Rectal smooth muscle tissue (tissue), 1 donor: ENCODE measurements at regions not wholly inside any gene's neighbourhood (a gene's known extent, or its start where the extent isn't known, plus 50 kb on each side); places are given as distances from the start of the nearest gene placed in this dataset.

Experiments
- H3K27ac ChIP-seq: one replicate; pipeline ENCODE4 v1.7.0; 2013; ENCODE audit warnings: low read depth, low read length, inconsistent platforms
- H3K27me3 ChIP-seq: one replicate; pipeline ENCODE4 v1.7.0; 2013; ENCODE audit warnings: low read length; ENCODE audit not compliant: control insufficient read depth, insufficient read depth
- H3K36me3 ChIP-seq: one replicate; pipeline ENCODE4 v1.7.0; 2013; ENCODE audit warnings: low read length; ENCODE audit not compliant: control insufficient read depth, insufficient read depth
- H3K4me1 ChIP-seq: one replicate; pipeline ENCODE4 v1.7.0; 2013; ENCODE audit warnings: low read length; ENCODE audit not compliant: control insufficient read depth, insufficient read depth
- H3K4me3 ChIP-seq: one replicate; pipeline ENCODE4 v1.7.0; 2013; ENCODE audit warnings: low read length
- H3K9ac ChIP-seq: one replicate; pipeline ENCODE4 v1.7.0; 2013; ENCODE audit warnings: low read length

DNA sequence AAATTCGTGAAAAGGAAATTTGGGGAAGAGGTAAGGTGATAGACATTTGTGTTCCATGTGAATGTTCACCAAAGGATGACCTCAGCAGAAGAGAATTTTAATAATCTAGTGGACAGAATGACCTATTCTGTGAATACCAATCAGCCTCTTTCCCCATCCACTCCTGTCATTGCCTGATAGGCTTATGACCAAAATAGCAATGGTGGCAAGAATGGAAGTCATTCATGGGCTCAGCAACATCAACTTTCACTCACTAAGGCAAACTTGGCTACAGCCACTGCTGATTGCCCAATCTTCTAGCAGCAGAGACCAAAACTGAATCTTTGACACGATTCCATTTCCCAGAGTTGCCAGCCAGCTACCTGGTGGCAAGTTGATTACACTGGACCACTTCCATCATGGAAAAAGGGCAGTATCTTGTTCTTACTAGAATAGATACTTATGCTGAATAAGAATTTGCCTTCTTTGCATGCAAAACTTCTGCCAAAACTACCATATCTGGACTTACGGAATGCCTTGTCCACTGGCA lies 348.7 kb upstream of the PBX1 start:
- no peaks in the 10 kb centered on the region for H3K36me3 ChIP-seq
- H3K9ac ChIP-seq = no peak overlapping the region

DNA sequence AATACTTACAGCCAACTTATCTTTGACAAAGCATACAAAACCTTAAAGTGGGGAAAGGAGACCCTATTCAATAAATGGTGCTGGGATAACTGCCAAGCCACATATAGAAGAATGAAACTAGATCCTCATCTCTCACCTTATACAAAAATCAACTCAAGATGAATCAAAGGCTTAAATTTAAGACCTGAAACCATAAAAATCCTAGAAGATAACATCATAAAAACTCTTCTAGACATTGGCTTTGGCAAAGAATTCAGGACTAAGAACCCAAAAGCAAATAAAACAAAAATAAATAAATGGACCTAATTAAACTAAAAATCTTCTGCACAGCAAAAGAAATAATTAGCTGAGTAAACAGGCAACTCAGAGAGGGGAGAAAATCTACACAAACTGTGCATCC lies 335.6 kb upstream of the PBX1 start:
- Histone ChIP-seq H3K27ac (no peak overlapping the region), H3K36me3 (no peaks in the 10 kb centered on the region), H3K9ac (no peak overlapping the region), H3K27me3 (no peaks in the 10 kb centered on the region), H3K4me3 (no peak overlapping the region), H3K4me1 (no peaks in the 10 kb centered on the region)

More for the DNA sequence above, 348.7 kb upstream of the PBX1 start:
- no peak overlapping the region for H3K27ac ChIP-seq
- H3K4me3 ChIP-seq = no peak overlapping the region
- H3K4me1 ChIP-seq = no peaks in the 10 kb centered on the region
- H3K27me3 ChIP-seq = no peaks in the 10 kb centered on the region

DNA sequence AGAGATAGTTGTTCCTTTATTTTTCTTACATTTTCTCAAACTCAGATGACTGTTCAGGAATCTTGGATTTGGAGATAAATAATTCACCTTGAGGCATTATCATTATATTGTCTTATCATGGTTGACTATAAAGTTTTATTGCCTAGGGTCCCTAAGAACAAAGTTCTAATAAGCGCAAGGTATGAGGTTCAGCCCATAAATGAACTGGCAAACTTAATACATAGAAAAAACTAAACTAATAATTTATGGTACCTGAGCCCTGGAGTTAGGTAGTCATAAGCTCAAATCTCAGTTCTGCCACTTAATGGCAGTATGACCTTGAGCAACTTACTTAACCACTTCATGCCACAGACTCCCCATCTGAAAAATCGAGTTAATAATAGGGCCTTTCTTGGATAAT lies 334.0 kb upstream of the PBX1 start:
- H3K4me3 ChIP-seq = no peak overlapping the region
- no peaks in the 10 kb centered on the region for H3K36me3 ChIP-seq
- H3K27me3 ChIP-seq = no peaks in the 10 kb centered on the region
- no peak overlapping the region for H3K9ac ChIP-seq
- H3K4me1 ChIP-seq = no peaks in the 10 kb centered on the region
- H3K27ac ChIP-seq = no peak overlapping the region

DNA sequence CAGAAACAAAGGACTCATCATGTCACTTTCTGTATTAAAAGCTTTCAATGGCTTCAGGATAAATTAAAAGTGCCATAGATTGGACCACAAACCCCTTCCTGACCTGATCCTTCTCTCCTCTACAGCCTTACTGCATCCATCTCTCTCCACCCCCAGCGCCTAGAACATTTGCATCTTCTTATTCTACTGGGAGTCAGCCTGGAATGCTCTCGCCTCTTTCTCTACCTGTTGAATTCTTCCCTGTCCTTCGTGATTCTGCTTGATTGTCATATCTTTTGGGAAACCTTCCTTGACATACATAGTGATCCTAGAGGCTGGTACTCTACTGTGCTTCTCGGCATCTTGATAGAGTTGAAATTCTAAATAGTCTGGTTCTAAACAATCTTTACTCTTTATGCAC lies 332.0 kb upstream of the PBX1 start:
- Histone ChIP-seq H3K9ac (no peak overlapping the region), H3K27me3 (no peaks in the 10 kb centered on the region), H3K4me1 (no peaks in the 10 kb centered on the region), H3K4me3 (no peak overlapping the region), H3K36me3 (no peaks in the 10 kb centered on the region), H3K27ac (no peak overlapping the region)

DNA sequence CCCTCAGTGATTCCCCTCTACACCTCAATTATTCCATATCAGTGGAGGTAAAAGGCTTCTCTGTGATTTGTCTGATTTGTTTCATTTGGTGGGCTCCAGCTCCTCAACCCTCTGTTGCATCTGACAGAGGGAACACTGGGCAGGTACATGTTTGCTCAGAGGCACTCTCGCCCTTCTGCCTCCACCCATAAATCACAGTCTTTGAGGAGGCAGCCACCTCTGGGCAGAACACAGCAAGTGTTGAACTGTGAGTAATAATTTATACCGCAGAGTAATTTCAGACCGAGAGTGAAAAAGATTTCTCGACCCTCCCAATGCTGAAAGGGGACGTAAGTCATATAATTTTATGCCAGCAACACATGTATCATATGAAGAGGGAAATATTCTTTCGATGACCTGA lies 330.1 kb upstream of the PBX1 start:
- Histone ChIP-seq H3K36me3 (no peaks in the 10 kb centered on the region), H3K27ac (no peak overlapping the region), H3K4me1 (no peaks in the 10 kb centered on the region), H3K9ac (no peak overlapping the region), H3K27me3 (no peaks in the 10 kb centered on the region), H3K4me3 (no peak overlapping the region)

DNA sequence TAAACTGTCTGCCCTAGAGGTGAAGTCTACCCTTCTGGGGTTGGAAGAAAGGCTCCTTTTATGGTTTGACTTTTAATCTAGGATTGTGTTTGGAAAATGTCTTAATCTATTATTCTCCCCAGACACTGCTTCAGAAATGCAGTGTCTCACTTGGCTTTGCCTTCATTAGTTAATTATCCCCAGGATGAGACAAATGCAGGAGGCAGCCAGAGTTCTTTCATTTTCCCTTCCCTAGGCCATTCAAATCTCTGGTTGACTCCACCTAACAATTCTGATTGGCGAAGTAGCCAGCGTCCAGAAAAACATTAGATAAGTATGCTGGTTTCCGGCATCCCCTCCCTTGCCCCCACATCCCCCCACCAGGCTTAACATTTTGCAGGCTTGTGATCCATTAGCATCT lies 325.8 kb upstream of the PBX1 start:
- no peaks in the 10 kb centered on the region for H3K36me3 ChIP-seq
- no peaks in the 10 kb centered on the region for H3K4me1 ChIP-seq
- no peak overlapping the region for H3K4me3 ChIP-seq
- no peaks in the 10 kb centered on the region for H3K27me3 ChIP-seq
- no peak overlapping the region for H3K9ac ChIP-seq
- H3K27ac ChIP-seq = no peak overlapping the region

DNA sequence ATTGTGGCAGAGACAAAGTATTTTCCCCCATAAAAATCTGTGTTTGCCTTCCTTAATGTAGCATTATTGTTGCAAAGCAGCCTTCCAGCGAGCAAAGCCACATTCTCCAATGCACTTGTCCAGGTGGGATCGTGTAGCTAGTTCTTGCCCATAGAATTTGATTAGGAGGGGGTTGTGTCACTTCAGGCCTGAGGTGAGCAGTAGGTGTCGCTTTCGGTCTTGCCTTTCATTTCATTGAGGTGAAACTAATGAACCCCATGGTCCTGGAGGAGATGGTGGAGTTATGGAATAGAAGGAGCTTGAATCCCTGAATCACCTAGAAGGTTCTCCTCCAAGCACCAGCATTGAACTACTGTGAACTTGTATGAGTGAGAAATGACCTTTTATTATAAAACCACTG lies 318.9 kb upstream of the PBX1 start:
- no peaks in the 10 kb centered on the region for H3K27me3 ChIP-seq
- H3K4me3 ChIP-seq = no peak overlapping the region
- no peaks in the 10 kb centered on the region for H3K4me1 ChIP-seq
- no peak overlapping the region for H3K9ac ChIP-seq
- no peak overlapping the region for H3K27ac ChIP-seq
- H3K36me3 ChIP-seq = no peaks in the 10 kb centered on the region

DNA sequence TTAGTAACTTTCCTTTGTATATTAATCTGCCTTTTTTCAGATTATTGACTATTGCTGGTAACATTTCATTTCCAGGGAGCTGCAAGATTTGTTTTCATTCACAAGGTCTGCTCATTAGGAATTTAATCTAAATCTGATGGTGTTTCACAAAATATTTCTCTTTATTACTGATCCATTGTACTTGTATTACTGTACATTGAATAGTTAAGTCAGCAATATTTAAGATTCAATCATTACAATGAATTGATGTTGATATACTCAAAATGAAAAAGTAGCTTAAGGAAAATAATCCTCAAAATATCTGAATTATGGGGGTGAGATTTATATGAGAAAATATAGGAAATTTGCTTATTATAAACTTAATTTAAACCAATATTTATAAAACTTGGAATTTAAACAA lies 308.6 kb upstream of the PBX1 start:
- no peaks in the 10 kb centered on the region for H3K27me3 ChIP-seq

DNA sequence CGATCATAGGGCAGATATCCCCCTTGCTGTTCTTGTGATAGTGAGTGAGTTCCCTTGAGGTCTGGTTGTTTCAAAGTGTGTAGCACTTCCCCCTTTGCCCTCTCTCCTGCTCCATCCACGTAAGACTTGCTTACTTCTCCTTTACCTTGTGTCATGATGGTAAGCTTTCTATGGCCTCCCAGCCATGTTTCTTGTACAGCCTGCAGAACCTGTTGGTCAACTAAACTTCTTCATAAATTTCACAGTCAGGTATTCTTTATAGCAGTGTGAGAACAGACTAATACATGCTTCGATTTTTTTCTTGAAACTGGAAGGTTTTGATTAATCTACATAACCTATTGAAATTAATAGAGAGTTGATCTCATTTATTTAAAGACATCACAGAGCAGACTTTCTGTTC lies 302.5 kb upstream of the PBX1 start:
- Histone ChIP-seq H3K4me1 (no peaks in the 10 kb centered on the region), H3K27ac (no peak overlapping the region), H3K4me3 (no peak overlapping the region), H3K36me3 (no peaks in the 10 kb centered on the region), H3K9ac (no peak overlapping the region), H3K27me3 (no peaks in the 10 kb centered on the region)

More for the DNA sequence above, 308.6 kb upstream of the PBX1 start:
- H3K27ac ChIP-seq = no peak overlapping the region
- no peaks in the 10 kb centered on the region for H3K36me3 ChIP-seq
- H3K4me1 ChIP-seq = no peaks in the 10 kb centered on the region
- no peak overlapping the region for H3K9ac ChIP-seq
- no peak overlapping the region for H3K4me3 ChIP-seq

DNA sequence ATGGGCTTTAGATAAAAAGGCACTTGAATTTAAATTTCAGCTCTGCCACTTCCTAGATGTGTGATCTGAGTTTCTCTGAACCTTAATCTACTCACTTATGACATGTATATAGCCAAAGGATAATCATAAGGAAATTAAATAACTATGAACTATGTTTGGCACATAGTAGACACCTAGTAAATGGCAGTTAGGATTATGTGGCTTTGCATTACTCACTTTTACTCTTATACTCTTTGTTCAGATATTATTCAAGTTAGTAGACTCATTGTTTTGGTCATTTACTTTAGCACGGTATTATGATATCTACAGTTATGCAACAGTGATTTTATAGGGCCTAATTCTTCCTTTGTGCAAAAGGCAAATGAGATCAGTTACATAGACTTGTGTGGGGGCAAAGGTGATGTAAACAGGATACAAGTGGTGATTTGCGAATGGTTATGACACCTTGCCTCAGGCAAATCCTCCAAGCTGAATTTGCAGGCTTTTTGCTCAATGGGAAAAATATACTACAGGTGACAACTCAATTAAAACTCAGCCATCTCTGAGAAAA lies 297.2 kb upstream of the PBX1 start:
- Histone ChIP-seq H3K27ac (no peak overlapping the region), H3K9ac (no peak overlapping the region), H3K36me3 (no peaks in the 10 kb centered on the region), H3K4me1 (no peaks in the 10 kb centered on the region), H3K27me3 (no peaks in the 10 kb centered on the region), H3K4me3 (no peak overlapping the region)

DNA sequence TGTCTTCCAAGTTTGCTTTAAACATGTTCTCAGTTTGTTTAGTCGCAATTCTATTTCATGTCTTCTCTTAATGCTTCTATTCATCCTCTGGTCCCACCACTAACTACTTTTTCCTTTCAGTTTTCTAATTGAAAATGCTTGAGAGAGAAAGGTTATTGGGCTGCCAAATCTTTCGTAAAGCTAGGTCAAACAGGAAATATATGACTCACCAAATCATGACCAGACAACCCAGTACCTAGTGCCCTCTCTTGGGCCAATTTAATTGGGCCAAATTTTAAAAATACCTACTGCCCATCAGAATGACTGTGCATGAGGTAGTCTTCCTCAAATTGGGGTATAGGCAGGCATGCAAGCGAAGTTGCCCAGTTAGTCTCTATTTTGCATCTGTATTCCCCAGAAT lies 295.4 kb upstream of the PBX1 start:
- Histone ChIP-seq H3K36me3 (no peaks in the 10 kb centered on the region), H3K9ac (no peak overlapping the region), H3K27ac (no peak overlapping the region), H3K27me3 (no peaks in the 10 kb centered on the region), H3K4me1 (no peaks in the 10 kb centered on the region), H3K4me3 (no peak overlapping the region)

DNA sequence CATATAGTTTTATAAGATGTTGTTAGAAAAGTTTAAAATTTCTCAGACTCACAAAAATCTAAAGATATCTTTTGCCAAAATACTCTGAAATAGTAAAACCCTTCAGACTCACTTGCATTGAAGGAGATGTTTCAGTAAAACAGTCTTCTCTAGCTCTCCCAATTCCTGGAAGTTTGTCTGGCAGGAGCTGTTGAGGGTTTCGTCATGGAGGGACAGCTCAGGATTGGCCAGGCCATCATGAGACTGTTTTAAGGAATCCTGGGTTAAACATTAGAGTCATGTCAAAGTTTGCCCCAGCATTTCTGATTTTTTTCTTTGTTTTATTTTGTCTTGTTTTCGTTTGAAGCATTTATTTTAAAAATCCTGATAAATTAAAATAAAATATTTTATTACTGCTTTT lies 293.8 kb upstream of the PBX1 start:
- no peak overlapping the region for H3K27ac ChIP-seq
- no peaks in the 10 kb centered on the region for H3K27me3 ChIP-seq
- H3K36me3 ChIP-seq = no peaks in the 10 kb centered on the region
- H3K4me3 ChIP-seq = no peak overlapping the region
- no peaks in the 10 kb centered on the region for H3K4me1 ChIP-seq
- no peak overlapping the region for H3K9ac ChIP-seq

DNA sequence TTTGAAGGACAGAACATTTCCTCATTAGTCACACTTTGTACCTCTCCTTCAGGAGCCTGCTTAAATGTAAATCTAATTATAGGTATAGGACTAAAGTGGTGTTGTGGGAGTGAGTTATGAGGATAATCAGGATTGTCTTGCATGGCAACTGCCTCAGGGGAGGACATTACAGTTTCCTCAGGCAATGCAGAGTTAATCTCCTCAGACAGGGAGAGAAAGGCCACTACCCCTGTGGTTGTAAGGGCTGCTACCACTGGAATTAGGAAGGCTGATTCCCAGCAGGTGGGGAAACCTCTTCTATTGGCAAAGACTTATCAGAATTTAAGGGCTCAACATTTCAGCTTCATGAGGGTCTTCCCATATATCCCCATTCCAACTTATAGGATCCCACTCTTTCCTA lies 286.8 kb upstream of the PBX1 start:
- H3K4me3 ChIP-seq = no peak overlapping the region
- no peaks in the 10 kb centered on the region for H3K36me3 ChIP-seq
- H3K27me3 ChIP-seq = no peaks in the 10 kb centered on the region
- no peak overlapping the region for H3K27ac ChIP-seq
- no peaks in the 10 kb centered on the region for H3K4me1 ChIP-seq
- no peak overlapping the region for H3K9ac ChIP-seq
